Effector memory CD4-positive, alpha-beta T cell (primary cell): ENCODE measurements at regions not wholly inside any gene's neighbourhood (a gene's known extent, or its start where the extent isn't known, plus 50 kb on each side); places are given as distances from the start of the nearest gene placed in this dataset.
"Not testable (repeated sequence)": the region's sequence is repeated elsewhere in the genome, so short reads cannot be mapped to it uniquely, and the experiment has no call there.

ENCODE experiments used
- DNase-seq, 3 donors: peaks; one replicate each; pipeline ENCODE4 v3.0.0-alpha.2; 2020
- H3K27ac ChIP-seq: 2 replicates; pipeline ENCODE4 v1.7.0; 2013; ENCODE audit warnings: mild to moderate bottlenecking, low read length, moderate library complexity; ENCODE audit not compliant: insufficient read depth, poor library complexity, severe bottlenecking
- H3K27me3 ChIP-seq: replicated peaks from 2 replicates; pipeline ENCODE4 v1.7.0; 2013; ENCODE audit warnings: mild to moderate bottlenecking, low read length; ENCODE audit not compliant: insufficient read depth, control insufficient read depth, poor library complexity, severe bottlenecking
- H3K36me3 ChIP-seq: 2 replicates; pipeline ENCODE4 v1.7.0; 2013; ENCODE audit warnings: mild to moderate bottlenecking, low read length, moderate library complexity; ENCODE audit not compliant: control insufficient read depth, insufficient read depth
- H3K4me1 ChIP-seq: 2 replicates; pipeline ENCODE4 v1.7.0; 2013; ENCODE audit warnings: low read length, mild to moderate bottlenecking; ENCODE audit not compliant: control insufficient read depth, insufficient read depth, poor library complexity, severe bottlenecking
- H3K4me3 ChIP-seq: 2 replicates; pipeline ENCODE4 v1.7.0; 2013; ENCODE audit warnings: low read length, low read depth, mild to moderate bottlenecking; ENCODE audit not compliant: insufficient read depth, poor library complexity, severe bottlenecking
- H3K9me3 ChIP-seq: 2 replicates; pipeline ENCODE4 v1.7.0; 2013; ENCODE audit warnings: mild to moderate bottlenecking, low read length, moderate library complexity; ENCODE audit not compliant: control insufficient read depth

DNA sequence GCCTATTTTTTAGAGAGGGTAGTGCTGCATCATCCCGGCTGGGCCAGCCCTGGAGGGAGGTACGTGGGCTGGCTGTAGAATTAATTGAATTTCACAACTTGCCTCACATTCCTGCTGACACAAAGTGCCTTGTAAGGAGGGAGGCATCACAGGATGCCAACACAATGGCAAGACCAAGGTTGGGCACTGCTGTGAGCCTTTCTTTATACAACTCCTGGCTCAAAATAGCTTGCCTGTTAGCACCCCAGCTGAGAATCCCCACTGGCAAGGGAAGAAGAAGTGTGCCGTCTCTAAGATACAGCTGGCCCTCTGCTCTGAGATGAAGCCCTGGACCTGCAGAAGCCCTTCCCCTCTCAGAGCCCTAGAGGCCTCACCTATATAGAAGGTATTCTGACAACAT, 873.9 kb downstream of the GRID1 start:
- Histone ChIP-seq H3K4me3 (no peak overlapping the region), H3K27me3 (no peaks in the 10 kb centered on the region), H3K36me3 (no peaks in the 10 kb centered on the region), H3K27ac (no peak overlapping the region), H3K4me1 (no peaks in the 10 kb centered on the region), H3K9me3 (no peaks in the 10 kb centered on the region)
- DNase-seq: no peak

DNA sequence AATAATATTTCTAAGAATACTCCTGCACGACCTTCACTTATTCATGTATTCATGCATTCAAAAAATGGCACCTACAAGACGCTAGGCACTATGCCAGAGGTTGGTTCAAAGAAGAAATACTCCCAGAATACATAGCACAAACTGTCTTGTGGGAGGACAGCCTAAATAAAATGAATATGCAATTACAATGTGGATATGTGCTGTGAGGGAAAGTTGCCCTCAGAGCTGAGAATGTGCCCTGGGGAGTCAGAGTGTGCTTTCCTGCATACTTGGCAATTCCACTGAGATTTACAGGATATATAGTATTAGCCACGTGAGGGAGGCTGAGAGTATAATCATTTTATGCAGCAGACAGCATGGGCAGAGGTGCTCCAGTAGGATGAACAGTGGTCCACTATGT, 872.9 kb downstream of the GRID1 start:
- H3K4me1 ChIP-seq: no peaks in the 10 kb centered on the region
- DNase-seq: no peak
- H3K4me3 ChIP-seq: no peak overlapping the region
- no peaks in the 10 kb centered on the region for H3K9me3 ChIP-seq
- no peaks in the 10 kb centered on the region for H3K27me3 ChIP-seq
- no peaks in the 10 kb centered on the region for H3K36me3 ChIP-seq
- H3K27ac ChIP-seq: no peak overlapping the region

DNA sequence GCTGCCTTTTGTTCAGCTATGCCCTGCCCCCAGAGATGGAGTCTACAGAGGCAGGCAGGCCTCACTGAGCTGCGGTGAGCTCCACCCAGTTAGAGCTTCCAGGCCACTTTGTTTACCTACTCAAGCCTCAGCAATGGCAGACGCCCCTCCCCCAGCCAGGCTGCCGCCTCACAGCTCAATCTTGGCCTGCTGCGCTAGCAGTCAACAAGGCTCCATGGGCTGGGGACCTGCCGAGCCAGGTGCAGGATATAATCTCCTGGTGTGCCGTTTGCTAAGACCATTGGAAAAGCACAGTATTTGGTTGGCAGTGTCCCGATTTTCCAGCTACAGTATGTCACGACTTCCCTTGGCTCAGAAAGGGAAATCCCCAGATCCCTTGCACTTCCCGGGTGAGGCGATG, 862.0 kb downstream of the GRID1 start:
- not testable (repeated sequence) for H3K4me1 ChIP-seq, H3K27me3 ChIP-seq, H3K9me3 ChIP-seq, DNase-seq, H3K27ac ChIP-seq, H3K4me3 ChIP-seq, H3K36me3 ChIP-seq

DNA sequence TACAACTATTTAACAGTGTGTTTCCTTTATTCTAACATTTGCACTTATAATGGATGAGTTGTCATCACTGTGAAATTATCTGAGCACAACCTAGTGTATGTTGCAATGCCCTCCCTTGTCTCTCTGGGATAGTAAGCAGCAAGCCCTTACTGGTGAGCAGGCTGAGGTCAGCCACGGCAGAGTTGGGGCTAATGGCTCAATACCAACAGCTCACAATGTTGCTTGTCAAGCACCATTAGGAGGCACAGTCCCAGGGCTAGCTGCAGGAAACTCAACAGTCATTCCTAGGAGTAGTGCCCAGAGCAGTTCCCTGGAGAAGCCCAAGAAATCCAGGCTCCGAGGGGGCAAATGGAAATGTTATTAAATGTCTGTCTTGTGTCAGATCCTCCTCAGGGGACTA, 858.4 kb downstream of the GRID1 start:
- no peaks in the 10 kb centered on the region for H3K4me1 ChIP-seq
- H3K27me3 ChIP-seq: no peaks in the 10 kb centered on the region

DNA sequence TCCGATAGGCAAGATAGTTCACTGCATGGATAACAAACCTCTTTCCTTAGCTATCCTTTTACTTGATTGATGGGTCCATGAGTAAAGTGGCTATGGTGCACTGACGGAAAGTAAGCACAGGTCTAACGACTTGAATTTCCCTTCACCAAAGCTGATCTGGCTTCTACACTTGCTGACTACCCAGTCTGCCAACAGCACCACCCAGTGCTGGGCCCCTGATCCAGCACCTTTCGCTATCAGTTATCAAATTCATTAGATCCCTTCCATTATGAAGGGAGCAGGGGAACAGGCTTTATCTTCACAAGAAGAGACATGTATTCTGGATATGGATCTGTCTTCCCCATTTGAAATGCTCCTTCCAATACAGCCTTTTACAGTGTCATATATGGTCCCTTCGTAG, 855.9 kb downstream of the GRID1 start:
- no peaks in the 10 kb centered on the region for H3K27me3 ChIP-seq
- no peak for DNase-seq
- no peak overlapping the region for H3K27ac ChIP-seq
- H3K36me3 ChIP-seq: no peaks in the 10 kb centered on the region
- no peaks in the 10 kb centered on the region for H3K9me3 ChIP-seq
- no peak overlapping the region for H3K4me3 ChIP-seq
- H3K4me1 ChIP-seq: no peaks in the 10 kb centered on the region

More for the DNA sequence above, 858.4 kb downstream of the GRID1 start:
- Histone ChIP-seq H3K36me3 (no peaks in the 10 kb centered on the region), H3K4me3 (no peak overlapping the region), H3K27ac (no peak overlapping the region), H3K9me3 (no peaks in the 10 kb centered on the region)
- no peak for DNase-seq

DNA sequence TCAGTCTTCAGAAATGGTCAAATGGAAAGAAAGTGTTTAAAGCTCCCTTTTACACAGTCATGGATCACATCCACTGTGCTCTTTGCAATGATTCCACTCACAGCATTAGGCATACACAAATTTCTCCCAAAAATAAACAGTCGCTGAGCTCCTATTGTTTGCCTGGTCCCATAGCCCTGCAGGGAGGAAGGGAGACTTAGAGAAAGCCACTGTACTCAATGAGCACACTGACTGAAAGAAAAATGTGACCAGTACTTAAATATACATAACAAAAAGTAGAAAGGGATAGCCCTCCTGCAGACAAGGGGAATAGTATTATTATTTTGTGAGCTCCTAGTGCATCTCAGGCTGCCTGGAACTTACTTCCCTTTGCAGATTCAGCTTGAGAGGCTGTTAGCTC, 853.2 kb downstream of the GRID1 start:
- Histone ChIP-seq H3K4me1 (no peaks in the 10 kb centered on the region), H3K9me3 (no peaks in the 10 kb centered on the region), H3K4me3 (no peak overlapping the region), H3K27ac (no peak overlapping the region), H3K36me3 (no peaks in the 10 kb centered on the region), H3K27me3 (no peaks in the 10 kb centered on the region)
- no peak for DNase-seq

DNA sequence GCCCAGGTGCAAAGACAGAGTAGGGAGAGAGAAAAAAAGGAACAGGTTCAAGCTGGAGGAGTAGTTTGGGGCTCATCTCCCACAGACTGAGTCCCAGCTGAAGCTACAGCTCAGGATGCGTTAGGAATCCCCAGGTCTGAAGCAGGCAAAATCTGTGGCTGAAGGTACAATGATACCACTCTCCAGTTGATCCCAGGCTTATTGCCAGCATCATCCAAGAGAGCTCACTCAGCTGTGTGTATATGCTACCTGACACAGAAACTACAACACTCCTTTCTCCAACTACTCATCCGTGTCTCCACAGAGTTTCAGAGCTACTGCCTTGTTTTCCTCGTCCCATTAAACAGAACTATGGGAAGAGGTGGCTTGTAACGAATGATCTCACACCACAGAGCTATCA, 851.3 kb downstream of the GRID1 start:
- Histone ChIP-seq H3K27me3 (no peaks in the 10 kb centered on the region), H3K27ac (no peak overlapping the region), H3K4me1 (no peaks in the 10 kb centered on the region), H3K9me3 (no peaks in the 10 kb centered on the region), H3K4me3 (no peak overlapping the region), H3K36me3 (no peaks in the 10 kb centered on the region)
- no peak for DNase-seq

DNA sequence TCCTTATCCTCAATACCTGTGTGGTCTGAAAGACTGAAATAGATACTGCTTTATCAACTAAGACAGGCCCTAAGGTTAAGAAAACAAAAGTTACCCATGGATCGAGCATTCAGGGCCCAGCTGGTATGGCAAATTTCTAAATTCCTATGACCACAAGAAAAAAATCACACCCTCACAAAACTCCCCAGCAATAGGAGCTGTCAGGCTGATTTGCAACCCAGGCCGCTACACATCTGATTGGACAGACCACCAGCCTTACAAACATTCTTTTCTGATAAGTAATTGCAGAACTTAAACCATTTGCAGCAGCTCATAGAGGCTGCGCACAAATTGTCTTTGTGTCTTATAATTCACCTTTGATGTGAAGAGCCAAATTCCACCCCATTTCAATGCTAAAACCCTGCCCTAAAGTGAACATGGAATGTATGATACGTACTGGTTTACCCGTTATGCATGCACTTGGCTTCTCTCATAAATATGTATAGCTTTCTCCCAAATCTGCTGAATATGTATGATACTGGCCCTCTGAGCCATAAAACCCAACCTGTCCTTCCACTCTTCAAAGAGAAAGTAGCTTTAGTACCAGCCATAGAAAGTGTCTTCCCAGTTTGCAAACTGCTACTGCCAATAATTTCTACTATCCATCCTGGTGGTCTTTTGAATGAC, 842.5 kb downstream of the GRID1 start:
- Histone ChIP-seq H3K4me1 (no peaks in the 10 kb centered on the region), H3K4me3 (no peak overlapping the region), H3K9me3 (no peaks in the 10 kb centered on the region), H3K36me3 (no peaks in the 10 kb centered on the region), H3K27ac (no peak overlapping the region), H3K27me3 (no peaks in the 10 kb centered on the region)
- no peak for DNase-seq

DNA sequence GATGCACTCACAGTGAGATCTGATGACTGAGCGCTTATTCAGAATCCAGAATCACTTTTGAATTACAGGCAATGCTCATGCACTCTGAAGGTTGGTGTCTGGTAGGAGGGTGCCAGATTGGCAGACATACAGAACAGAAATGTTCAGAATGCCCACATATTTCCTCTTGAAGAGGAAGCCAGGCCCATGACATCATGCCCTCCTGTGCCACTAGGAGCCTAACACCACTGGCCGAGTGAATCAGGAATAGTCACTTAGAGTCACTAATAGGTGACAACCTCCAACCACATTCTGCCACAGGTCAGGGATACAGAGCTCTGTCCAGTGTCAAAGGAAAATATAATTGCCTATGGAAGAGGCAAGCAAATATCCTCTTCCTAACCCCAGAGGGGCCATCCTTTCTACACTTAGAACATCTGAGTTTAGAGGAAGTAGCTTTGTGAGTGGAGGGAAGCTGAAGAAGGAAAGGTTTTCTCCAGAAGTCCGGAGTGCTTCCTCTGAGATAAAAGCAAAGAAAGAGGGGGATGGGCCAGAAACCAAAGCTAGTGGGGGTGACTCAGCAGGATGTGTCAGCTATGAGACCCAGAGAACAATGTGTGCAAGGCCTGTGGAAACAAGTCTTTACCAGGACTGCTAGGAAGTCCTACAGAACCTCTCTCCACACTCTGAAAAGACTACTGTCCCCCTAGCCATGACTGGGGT, 838.8 kb downstream of the GRID1 start:
- Histone ChIP-seq H3K9me3 (no peaks in the 10 kb centered on the region), H3K36me3 (no peaks in the 10 kb centered on the region), H3K4me1 (no peaks in the 10 kb centered on the region), H3K27ac (no peak overlapping the region), H3K27me3 (no peaks in the 10 kb centered on the region), H3K4me3 (no peak overlapping the region)
- DNase-seq: no peak

DNA sequence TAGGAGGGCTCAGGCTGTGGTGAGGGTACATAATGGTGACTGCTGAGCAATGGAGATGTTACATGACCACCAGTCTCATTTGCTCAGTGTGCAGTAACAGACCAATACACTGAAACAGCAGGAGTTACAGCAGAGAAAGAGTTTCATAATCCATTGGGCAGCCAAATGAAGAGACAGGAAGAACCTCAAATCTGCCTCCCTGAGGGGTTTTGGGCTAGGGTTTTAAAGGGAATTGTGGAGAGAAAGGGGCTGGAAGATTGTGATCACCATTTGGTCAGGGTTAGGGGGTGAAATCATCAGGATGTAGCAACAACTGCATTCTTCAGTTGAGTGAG, 838.3 kb downstream of the GRID1 start:
- no peaks in the 10 kb centered on the region for H3K9me3 ChIP-seq
- no peak overlapping the region for H3K27ac ChIP-seq
- DNase-seq: no peak
- no peaks in the 10 kb centered on the region for H3K36me3 ChIP-seq
- H3K4me1 ChIP-seq: no peaks in the 10 kb centered on the region
- no peak overlapping the region for H3K4me3 ChIP-seq
- H3K27me3 ChIP-seq: no peaks in the 10 kb centered on the region
